Endothelial cell of umbilical vein (primary cell): ENCODE measurements at regions not wholly inside any gene's neighbourhood (a gene's known extent, or its start where the extent isn't known, plus 50 kb on each side); places are given as distances from the start of the nearest gene placed in this dataset.

Source experiments
- BruUV-seq: library from RNA; stranded (reverse); fragments of 400-500 nt; replicated peaks from 2 replicates; lab custom pipeline; 2021; lab: Mats Ljungman, UMichigan
- CTCF ChIA-PET: fragments of 300-600, 350-600 bp; sonication (Branson Sonifier 250); formaldehyde crosslinking; loops from one replicate; lab custom pipeline; 2021; ENCODE audit warnings: antibody characterized with exemption, inconsistent platforms; lab: Charles Lee
- POLR2A ChIA-PET: fragments of 300-600, 350-600 bp; sonication (Branson Sonifier 250); formaldehyde crosslinking; loops from one replicate; lab custom pipeline; 2021; ENCODE audit warnings: antibody characterized with exemption, inconsistent platforms; lab: Charles Lee
- DNase-seq: peaks from one replicate; pipeline ENCODE4 v3.0.0-alpha.2; 2011; ENCODE audit warnings: low read depth, low spot score
- FAIRE-seq: peaks from 2 replicates; lab custom pipeline; 2011; peaks lifted over from hg19 to GRCh38; lab: Jason Lieb, UNC
- H2AFZ ChIP-seq: 2 replicates; pipeline ENCODE4 v1.6.0; 2012; ENCODE audit warnings: low read depth, low read length, control low read depth, inconsistent platforms
- H3K27ac ChIP-seq: 2 replicates; pipeline ENCODE4 v1.5.1; 2011; ENCODE audit warnings: low read depth, mild to moderate bottlenecking, control low read depth, low read length, moderate library complexity; ENCODE audit not compliant: insufficient read depth
- H3K27me3 ChIP-seq, 2 experiments: 2 replicates each; pipeline versions ENCODE4 v1.6.0 to v1.6.1; 2011; ENCODE audit warnings: low read length in 2 of 2, mixed read lengths in 1 of 2; ENCODE audit not compliant: control insufficient read depth in 2 of 2, insufficient read depth in 2 of 2
- H3K36me3 ChIP-seq, 2 experiments: 2 replicates in 1 of 2; 3 replicates in 1 of 2; pipeline ENCODE4 v1.5.1; 2011; ENCODE audit warnings: low read length in 2 of 2, mild to moderate bottlenecking in 1 of 2, moderate library complexity in 1 of 2; ENCODE audit not compliant: control insufficient read depth in 2 of 2, insufficient read depth in 2 of 2; ENCODE audit errors: extremely low read depth in 1 of 2
- H3K4me1 ChIP-seq: 3 replicates; pipeline ENCODE4 v1.5.1; 2011; ENCODE audit warnings: mild to moderate bottlenecking, low read length; ENCODE audit not compliant: control insufficient read depth, insufficient read depth; ENCODE audit errors: extremely low read depth
- H3K4me2 ChIP-seq: 2 replicates; pipeline ENCODE4 v1.6.1; 2011; ENCODE audit warnings: low read length, control low read depth, mixed read lengths; ENCODE audit not compliant: insufficient read depth
- H3K4me3 ChIP-seq, 3 experiments: fragments of 200-600 bp in 1 of 3; sonication (generic), shearing (Covaris generic) in 1 of 3; replicated peaks in 1 of 3; 2 replicates each; pipeline ENCODE4 v1.5.1; 2011 to 2016; ENCODE audit warnings: control low read depth in 3 of 3, low read length in 3 of 3, mild to moderate bottlenecking in 2 of 3, inconsistent platforms in 1 of 3, low read depth in 1 of 3, moderate library complexity in 1 of 3; ENCODE audit not compliant: insufficient read depth in 1 of 3
- H3K79me2 ChIP-seq: 2 replicates; pipeline ENCODE4 v1.6.0; 2012; ENCODE audit warnings: low read length, inconsistent platforms; ENCODE audit not compliant: control insufficient read depth, insufficient read depth
- H3K9ac ChIP-seq: replicated peaks from 2 replicates; pipeline ENCODE3; 2011; ENCODE audit warnings: low read length, control low read depth; ENCODE audit not compliant: insufficient read depth; ENCODE audit errors: extremely low read depth
- H3K9me1 ChIP-seq: replicated peaks from 3 replicates; pipeline ENCODE4 v1.6.0; 2011; ENCODE audit warnings: mild to moderate bottlenecking, low read length; ENCODE audit not compliant: control insufficient read depth, insufficient read depth; ENCODE audit errors: extremely low read depth
- H3K9me3 ChIP-seq: replicated peaks from 2 replicates; pipeline ENCODE4 v1.5.1; 2012; ENCODE audit warnings: low read length, inconsistent platforms; ENCODE audit not compliant: control insufficient read depth, insufficient read depth
- H4K20me1 ChIP-seq: replicated peaks from 2 replicates; pipeline ENCODE3; 2011; ENCODE audit warnings: mild to moderate bottlenecking, low read length; ENCODE audit not compliant: control insufficient read depth, insufficient read depth; ENCODE audit errors: extremely low read depth
- CTCF ChIP-seq, 2 donors: IDR thresholded peaks; 1 replicate in 1 of 2; 2 replicates in 1 of 2; pipeline ENCODE4 v1.5.1; 2011; ENCODE audit warnings: low read length in 2 of 2, mild to moderate bottlenecking in 2 of 2, moderate library complexity in 2 of 2, control low read depth in 1 of 2, inconsistent platforms in 1 of 2, low read depth in 1 of 2; ENCODE audit not compliant: insufficient read depth in 1 of 2; ENCODE audit errors: extremely low read depth in 1 of 2
- EZH2 ChIP-seq: IDR thresholded peaks from 2 replicates; pipeline ENCODE4 v1.6.1; 2012; ENCODE audit warnings: borderline replicate concordance, low read depth, mild to moderate bottlenecking, moderate library complexity, low read length, inconsistent platforms; ENCODE audit not compliant: severe bottlenecking
- FOS ChIP-seq: IDR thresholded peaks from 2 replicates; pipeline ENCODE4 v1.6.1; 2011; ENCODE audit warnings: mild to moderate bottlenecking, low read length, moderate library complexity, borderline replicate concordance; ENCODE audit not compliant: insufficient read depth
- GATA2 ChIP-seq: IDR thresholded peaks from 2 replicates; pipeline ENCODE4 v1.7.0; 2011; ENCODE audit warnings: low read depth, mild to moderate bottlenecking, moderate library complexity, mixed read lengths, low read length; ENCODE audit not compliant: insufficient read length, insufficient read depth
- JUN ChIP-seq: IDR thresholded peaks from 2 replicates; pipeline ENCODE4 v1.6.1; 2011; ENCODE audit warnings: borderline replicate concordance, low read depth; ENCODE audit not compliant: insufficient read length, insufficient read depth
- MAX ChIP-seq: IDR thresholded peaks from 2 replicates; pipeline ENCODE4 v1.6.1; 2011; ENCODE audit not compliant: insufficient read depth, insufficient read length
- MYC ChIP-seq: IDR thresholded peaks from one replicate; pipeline ENCODE4 v1.6.1; 2011; ENCODE audit warnings: mild to moderate bottlenecking, low read depth, low read length
- POLR2A ChIP-seq: IDR thresholded peaks from 2 replicates; pipeline ENCODE4 v1.6.1; 2012; ENCODE audit warnings: low read depth, mild to moderate bottlenecking, control low read depth, low read length
- POLR2AphosphoS5 ChIP-seq: IDR thresholded peaks from 2 replicates; pipeline ENCODE4 v1.6.1; 2012; ENCODE audit warnings: low read depth, mild to moderate bottlenecking, control low read depth, low read length, moderate library complexity; ENCODE audit not compliant: insufficient read depth
- dilution Hi-C: fragments of 300-500 bp; cut with MboI; formaldehyde crosslinking; loops from one replicate; pipeline ENCODE4 v1.15.0; 2019; ENCODE audit warnings: low sequenced_read_pairs; ENCODE audit not compliant: extremely low pct_ligation_motif_present
- intact Hi-C: fragments of 100-400 bp; cut with micrococcal nuclease; formaldehyde crosslinking; loops from one replicate; pipeline ENCODE4 v1.10.0; 2022

- H3K4me3 ChIP-seq = no peak overlapping the region
- no peaks in the 10 kb centered on the region for H3K9me1 ChIP-seq
- no peak overlapping the region for H3K9ac ChIP-seq
- no peak overlapping the region for H2AFZ ChIP-seq
- dilution Hi-C loops = no loop called here
- no peaks in the 10 kb centered on the region for H3K79me2 ChIP-seq
- no TSS peak for BruUV-seq
- H3K36me3 ChIP-seq = no peaks in the 10 kb centered on the region
- no peak overlapping the region for H3K27ac ChIP-seq
- FAIRE-seq (no peak), DNase-seq (no peak)
- no peaks in the 10 kb centered on the region for H3K4me1 ChIP-seq
- ChIA-PET POLR2A (no interaction called here), CTCF (interaction anchor here (1.6 to 3.8 kb wide), 2 partner anchors 10 to 12 kb away, joined by 4 to 25 read pairs; no protein-coding TSS in a partner anchor)
- no peak overlapping the region for H3K4me2 ChIP-seq
- intact Hi-C loops = no loop called here
- no peaks in the 10 kb centered on the region for H3K9me3 ChIP-seq
- H4K20me1 ChIP-seq = no peaks in the 10 kb centered on the region
- TF ChIP-seq GATA2 (no peak), POLR2A (no peak), FOS (no peak), JUN (no peak), CTCF (IDR thresholded peaks at IDR 0.05; ENCODE audit: extremely low read depth in 1 of 2, insufficient read depth in 1 of 2, low read depth in 1 of 2, low read length in 2 of 2) (no peak), POLR2AphosphoS5 (no peak), MAX (no peak), EZH2 (no peak), MYC (no peak)
- H3K27me3 ChIP-seq = no peaks in the 10 kb centered on the region
Measured at GRCh38 chr9:93815677-93816076, 139.5 kb downstream of the BARX1 start.
